PC-3 (cell line): ENCODE measurements at regions not wholly inside any gene's neighbourhood (a gene's known extent, or its start where the extent isn't known, plus 50 kb on each side); places are given as distances from the start of the nearest gene placed in this dataset.

Experiments
- ATAC-seq: fragments of 200-7000 bp; cut with Tn5 transposase; 2 replicates; pipeline ENCODE4 v1.9.1; 2020; ENCODE audit warnings: mild to moderate bottlenecking, moderate library complexity
- BruUV-seq: library from RNA; stranded (reverse); fragments of 400-500 nt; replicated peaks from 2 replicates; lab custom pipeline; 2021; lab: Mats Ljungman, UMichigan
- CTCF ChIA-PET: fragments of 300-600 bp; sonication (Branson Sonifier 250); formaldehyde crosslinking; loops from one replicate; lab custom pipeline; 2022; ENCODE audit warnings: antibody characterized with exemption; lab: Charles Lee
- POLR2A ChIA-PET: fragments of 300-600 bp; sonication (Branson Sonifier 250); formaldehyde crosslinking; loops from one replicate; lab custom pipeline; 2022; ENCODE audit warnings: antibody characterized with exemption; ENCODE audit not compliant: unreplicated experiment; lab: Charles Lee
- DNase-seq: peaks from one replicate; pipeline ENCODE4 v3.0.0-alpha.2; 2015
- H2AFZ ChIP-seq: fragments of 300-600 bp; sonication (generic); 2 replicates; pipeline ENCODE4 v1.6.0; 2016; ENCODE audit warnings: antibody characterized with exemption, low read length
- H3F3A ChIP-seq: fragments of 300-600 bp; sonication (generic); one replicate; pipeline ENCODE4 v1.6.0; 2017; ENCODE audit warnings: antibody characterized with exemption, low read length, control low read depth, mild to moderate bottlenecking; ENCODE audit not compliant: unreplicated experiment
- H3K27ac ChIP-seq: fragments of 300-600 bp; sonication (generic); 2 replicates; pipeline ENCODE4 v1.5.1; 2016; ENCODE audit warnings: mild to moderate bottlenecking, low read length
- H3K27me3 ChIP-seq: fragments of 300-600 bp; sonication (generic); 2 replicates; pipeline ENCODE4 v1.6.1; 2016; ENCODE audit warnings: low read length, mixed read lengths
- H3K36me3 ChIP-seq: fragments of 300-600 bp; sonication (generic); 2 replicates; pipeline ENCODE4 v1.6.1; 2016; ENCODE audit warnings: low read depth, mixed run types, low read length, mixed read lengths
- H3K4me1 ChIP-seq: fragments of 300-600 bp; sonication (generic); 2 replicates; pipeline ENCODE4 v1.5.1; 2016; ENCODE audit warnings: low read length; ENCODE audit not compliant: insufficient read depth
- H3K4me2 ChIP-seq: fragments of 300-600 bp; sonication (generic); 2 replicates; pipeline ENCODE4 v1.6.0; 2016; ENCODE audit warnings: low read length
- H3K4me3 ChIP-seq: fragments of 300-600 bp; sonication (generic); 2 replicates; pipeline ENCODE4 v1.5.1; 2016; ENCODE audit warnings: mild to moderate bottlenecking, low read length, mixed read lengths
- H3K79me2 ChIP-seq: fragments of 300-600 bp; sonication (generic); 2 replicates; pipeline ENCODE4 v1.6.1; 2017; ENCODE audit warnings: low read length, mixed read lengths
- H3K9ac ChIP-seq: fragments of 300-600 bp; sonication (generic); 2 replicates; pipeline ENCODE4 v1.6.0; 2016; ENCODE audit warnings: mild to moderate bottlenecking, low read length
- H3K9me2 ChIP-seq: fragments of 300-600 bp; sonication (generic); replicated peaks from 2 replicates; pipeline ENCODE4 v1.6.1; 2016; ENCODE audit warnings: mixed run types, low read length, mixed read lengths
- H3K9me3 ChIP-seq: fragments of 300-600 bp; sonication (generic); 2 replicates; pipeline ENCODE4 v1.6.1; 2016; ENCODE audit warnings: low read length, mixed read lengths
- H4K20me1 ChIP-seq: fragments of 300-600 bp; sonication (generic); 2 replicates; pipeline ENCODE4 v1.6.1; 2016; ENCODE audit warnings: low read length, mixed read lengths
- EZH2 ChIP-seq: fragments of 300-600 bp; sonication (generic); IDR thresholded peaks from one replicate; pipeline ENCODE4 v1.6.1; 2017; ENCODE audit warnings: antibody characterized with exemption, mild to moderate bottlenecking, low read length; ENCODE audit not compliant: unreplicated experiment
- EZH2phosphoT487 ChIP-seq: fragments of 300-600 bp; sonication (generic); IDR thresholded peaks from 2 replicates; pipeline ENCODE4 v1.6.1; 2018; ENCODE audit warnings: mild to moderate bottlenecking, antibody characterized with exemption, low read length, borderline replicate concordance
- intact Hi-C: fragments of 100-400 bp; cut with micrococcal nuclease; formaldehyde crosslinking; loops from 2 replicates; pipeline ENCODE4 v1.9.0; 2023
- TF ChIP-seq, protein P1 (sequence below): fragments of 300-600 bp; sonication (generic); conservative IDR thresholded peaks from 2 replicates; pipeline ENCODE4 v1.5.1; 2017; ENCODE audit warnings: antibody characterized with exemption, low read depth, mild to moderate bottlenecking, low read length

GRCh38 chr2:185337033-185337432 is 401.6 kb upstream of the FSIP2 start:
- H3K79me2 ChIP-seq, result no peaks in the 10 kb centered on the region
- no peak overlapping the region for H3K27ac ChIP-seq
- no peaks in the 10 kb centered on the region for H3F3A ChIP-seq
- DNase-seq (no peak), ATAC-seq (no peak)
- POLR2A ChIA-PET, result no interaction called here
- no peak overlapping the region for H3K4me2 ChIP-seq
- H3K9ac ChIP-seq, result no peak overlapping the region
- no peak overlapping the region for H2AFZ ChIP-seq
- H3K4me3 ChIP-seq, result no peak overlapping the region
- CTCF ChIA-PET, result no interaction called here
- no peaks in the 10 kb centered on the region for H3K27me3 ChIP-seq
- H3K36me3 ChIP-seq, result no peaks in the 10 kb centered on the region
- no TSS peak for BruUV-seq
- no peaks in the 10 kb centered on the region for H4K20me1 ChIP-seq
- no peaks in the 10 kb centered on the region for H3K9me3 ChIP-seq
- no peaks in the 10 kb centered on the region for H3K9me2 ChIP-seq
- intact Hi-C loops, result no loop called here
- H3K4me1 ChIP-seq, result peaks cover 10% of the 10 kb centered on the region
- no peak for TF ChIP-seq EZH2
- TF ChIP-seq EZH2phosphoT487, result no peak
- TF ChIP-seq, protein P1, sequence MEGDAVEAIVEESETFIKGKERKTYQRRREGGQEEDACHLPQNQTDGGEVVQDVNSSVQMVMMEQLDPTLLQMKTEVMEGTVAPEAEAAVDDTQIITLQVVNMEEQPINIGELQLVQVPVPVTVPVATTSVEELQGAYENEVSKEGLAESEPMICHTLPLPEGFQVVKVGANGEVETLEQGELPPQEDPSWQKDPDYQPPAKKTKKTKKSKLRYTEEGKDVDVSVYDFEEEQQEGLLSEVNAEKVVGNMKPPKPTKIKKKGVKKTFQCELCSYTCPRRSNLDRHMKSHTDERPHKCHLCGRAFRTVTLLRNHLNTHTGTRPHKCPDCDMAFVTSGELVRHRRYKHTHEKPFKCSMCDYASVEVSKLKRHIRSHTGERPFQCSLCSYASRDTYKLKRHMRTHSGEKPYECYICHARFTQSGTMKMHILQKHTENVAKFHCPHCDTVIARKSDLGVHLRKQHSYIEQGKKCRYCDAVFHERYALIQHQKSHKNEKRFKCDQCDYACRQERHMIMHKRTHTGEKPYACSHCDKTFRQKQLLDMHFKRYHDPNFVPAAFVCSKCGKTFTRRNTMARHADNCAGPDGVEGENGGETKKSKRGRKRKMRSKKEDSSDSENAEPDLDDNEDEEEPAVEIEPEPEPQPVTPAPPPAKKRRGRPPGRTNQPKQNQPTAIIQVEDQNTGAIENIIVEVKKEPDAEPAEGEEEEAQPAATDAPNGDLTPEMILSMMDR, result no peak

GRCh38 chr2:185338104-185338503 is 400.5 kb upstream of the FSIP2 start:
- no peaks in the 10 kb centered on the region for H3K36me3 ChIP-seq
- ATAC-seq, result peak; percentile 18; the same call in 1 of the 2 replicates
- no TSS peak for BruUV-seq
- no peaks in the 10 kb centered on the region for H3K9me3 ChIP-seq
- H3K9me2 ChIP-seq, result no peaks in the 10 kb centered on the region
- DNase-seq, result peak; percentile 50
- ChIA-PET POLR2A (no interaction called here), CTCF (no interaction called here)
- TF ChIP-seq, protein P1, result no peak
- H3K4me3 ChIP-seq, result no peak overlapping the region
- H3K27me3 ChIP-seq, result no peaks in the 10 kb centered on the region
- H3K79me2 ChIP-seq, result no peaks in the 10 kb centered on the region
- H3K27ac ChIP-seq, result no peak overlapping the region
- no peak overlapping the region for H3K4me2 ChIP-seq
- H3F3A ChIP-seq, result no peaks in the 10 kb centered on the region
- H3K9ac ChIP-seq, result no peak overlapping the region
- no peak overlapping the region for H2AFZ ChIP-seq
- H4K20me1 ChIP-seq, result no peaks in the 10 kb centered on the region
- intact Hi-C loops, result no loop called here
- peaks cover 10% of the 10 kb centered on the region for H3K4me1 ChIP-seq

GRCh38 chr2:185347445-185347844 is 391.2 kb upstream of the FSIP2 start:
- intact Hi-C loops, result no loop called here
- H3K9me2 ChIP-seq, result no peaks in the 10 kb centered on the region
- no TSS peak for BruUV-seq
- H3K4me1 ChIP-seq, result no peaks in the 10 kb centered on the region
- no peaks in the 10 kb centered on the region for H3K27me3 ChIP-seq
- H3K4me2 ChIP-seq, result no peak overlapping the region
- DNase-seq, result no peak
- POLR2A ChIA-PET, result no interaction called here
- no peaks in the 10 kb centered on the region for H3K36me3 ChIP-seq
- no peak for ATAC-seq
- H3K79me2 ChIP-seq, result no peaks in the 10 kb centered on the region
- no peak overlapping the region for H3K9ac ChIP-seq
- no peaks in the 10 kb centered on the region for H3F3A ChIP-seq
- H4K20me1 ChIP-seq, result no peaks in the 10 kb centered on the region
- no peak overlapping the region for H2AFZ ChIP-seq
- no peaks in the 10 kb centered on the region for H3K9me3 ChIP-seq
- H3K27ac ChIP-seq, result no peak overlapping the region
- TF ChIP-seq, protein P1, result no peak
- no peak for TF ChIP-seq EZH2phosphoT487
- TF ChIP-seq EZH2, result no peak
- H3K4me3 ChIP-seq, result no peak overlapping the region
- CTCF ChIA-PET, result no interaction called here
